Effector memory CD4-positive, alpha-beta T cell (primary cell): ENCODE measurements at regions not wholly inside any gene's neighbourhood (a gene's known extent, or its start where the extent isn't known, plus 50 kb on each side); places are given as distances from the start of the nearest gene placed in this dataset.

Experiments
- DNase-seq, 3 donors: peaks; one replicate each; pipeline ENCODE4 v3.0.0-alpha.2; 2020
- H3K27ac ChIP-seq: 2 replicates; pipeline ENCODE4 v1.7.0; 2013; ENCODE audit warnings: mild to moderate bottlenecking, low read length, moderate library complexity; ENCODE audit not compliant: insufficient read depth, poor library complexity, severe bottlenecking
- H3K27me3 ChIP-seq: replicated peaks from 2 replicates; pipeline ENCODE4 v1.7.0; 2013; ENCODE audit warnings: mild to moderate bottlenecking, low read length; ENCODE audit not compliant: insufficient read depth, control insufficient read depth, poor library complexity, severe bottlenecking
- H3K36me3 ChIP-seq: 2 replicates; pipeline ENCODE4 v1.7.0; 2013; ENCODE audit warnings: mild to moderate bottlenecking, low read length, moderate library complexity; ENCODE audit not compliant: control insufficient read depth, insufficient read depth
- H3K4me1 ChIP-seq: 2 replicates; pipeline ENCODE4 v1.7.0; 2013; ENCODE audit warnings: low read length, mild to moderate bottlenecking; ENCODE audit not compliant: control insufficient read depth, insufficient read depth, poor library complexity, severe bottlenecking
- H3K4me3 ChIP-seq: 2 replicates; pipeline ENCODE4 v1.7.0; 2013; ENCODE audit warnings: low read length, low read depth, mild to moderate bottlenecking; ENCODE audit not compliant: insufficient read depth, poor library complexity, severe bottlenecking
- H3K9me3 ChIP-seq: 2 replicates; pipeline ENCODE4 v1.7.0; 2013; ENCODE audit warnings: mild to moderate bottlenecking, low read length, moderate library complexity; ENCODE audit not compliant: control insufficient read depth

- H3K27ac ChIP-seq = no peak overlapping the region
- no peaks in the 10 kb centered on the region for H3K4me1 ChIP-seq
- H3K27me3 ChIP-seq = no peaks in the 10 kb centered on the region
- no peak overlapping the region for H3K4me3 ChIP-seq
- DNase-seq = no peak
- no peaks in the 10 kb centered on the region for H3K9me3 ChIP-seq
- H3K36me3 ChIP-seq = no peaks in the 10 kb centered on the region
These were observed 132.2 kb upstream of the B3GAT1 start for GRCh38 chr11:134544095-134544815.

- no peaks in the 10 kb centered on the region for H3K36me3 ChIP-seq
- H3K4me3 ChIP-seq = no peak overlapping the region
- H3K27ac ChIP-seq = no peak overlapping the region
- no peak for DNase-seq
- no peaks in the 10 kb centered on the region for H3K4me1 ChIP-seq
- H3K27me3 ChIP-seq = no peaks in the 10 kb centered on the region
- H3K9me3 ChIP-seq = no peaks in the 10 kb centered on the region
These were observed 131.6 kb upstream of the B3GAT1 start for GRCh38 chr11:134543645-134544044.

- no peaks in the 10 kb centered on the region for H3K27me3 ChIP-seq
- H3K9me3 ChIP-seq = no peaks in the 10 kb centered on the region
- no peak overlapping the region for H3K4me3 ChIP-seq
- DNase-seq = no peak
- H3K27ac ChIP-seq = no peak overlapping the region
- H3K4me1 ChIP-seq = no peaks in the 10 kb centered on the region
- no peaks in the 10 kb centered on the region for H3K36me3 ChIP-seq
These were observed 131.2 kb upstream of the B3GAT1 start for GRCh38 chr11:134543241-134543640.

GRCh38 chr11:134542401-134543165 lies 130.5 kb upstream of the B3GAT1 start:
- Histone ChIP-seq H3K9me3 (no peaks in the 10 kb centered on the region), H3K4me1 (no peaks in the 10 kb centered on the region), H3K27ac (no peak overlapping the region), H3K36me3 (no peaks in the 10 kb centered on the region), H3K27me3 (no peaks in the 10 kb centered on the region), H3K4me3 (no peak overlapping the region)
- no peak for DNase-seq

- Histone ChIP-seq H3K27ac (no peak overlapping the region), H3K36me3 (no peaks in the 10 kb centered on the region), H3K4me1 (no peaks in the 10 kb centered on the region), H3K9me3 (no peaks in the 10 kb centered on the region), H3K27me3 (no peaks in the 10 kb centered on the region), H3K4me3 (no peak overlapping the region)
- no peak for DNase-seq
These were observed 129.9 kb upstream of the B3GAT1 start for GRCh38 chr11:134541951-134542350.

GRCh38 chr11:134541355-134541754 lies 129.3 kb upstream of the B3GAT1 start:
- Histone ChIP-seq H3K36me3 (no peaks in the 10 kb centered on the region), H3K4me1 (no peaks in the 10 kb centered on the region), H3K27me3 (no peaks in the 10 kb centered on the region), H3K9me3 (no peaks in the 10 kb centered on the region), H3K4me3 (no peak overlapping the region), H3K27ac (no peak overlapping the region)
- DNase-seq = no peak

GRCh38 chr11:134539285-134539684 lies 127.2 kb upstream of the B3GAT1 start:
- DNase-seq = no peak
- H3K4me1 ChIP-seq = no peaks in the 10 kb centered on the region
- no peaks in the 10 kb centered on the region for H3K9me3 ChIP-seq
- no peaks in the 10 kb centered on the region for H3K27me3 ChIP-seq
- H3K36me3 ChIP-seq = no peaks in the 10 kb centered on the region
- H3K27ac ChIP-seq = no peak overlapping the region
- no peak overlapping the region for H3K4me3 ChIP-seq

- Histone ChIP-seq H3K4me1 (no peaks in the 10 kb centered on the region), H3K9me3 (no peaks in the 10 kb centered on the region), H3K36me3 (no peaks in the 10 kb centered on the region), H3K27ac (no peak overlapping the region), H3K27me3 (no peaks in the 10 kb centered on the region), H3K4me3 (no peak overlapping the region)
- no peak for DNase-seq
These were observed 126.7 kb upstream of the B3GAT1 start for GRCh38 chr11:134538742-134539141.

- Histone ChIP-seq H3K27me3 (no peaks in the 10 kb centered on the region), H3K27ac (no peak overlapping the region), H3K9me3 (no peaks in the 10 kb centered on the region), H3K4me3 (no peak overlapping the region), H3K36me3 (no peaks in the 10 kb centered on the region), H3K4me1 (no peaks in the 10 kb centered on the region)
- DNase-seq = no peak
These were observed 125.9 kb upstream of the B3GAT1 start for GRCh38 chr11:134537941-134538340.

GRCh38 chr11:134537296-134537695 lies 125.3 kb upstream of the B3GAT1 start:
- H3K27me3 ChIP-seq = no peaks in the 10 kb centered on the region
- H3K4me3 ChIP-seq = no peak overlapping the region
- no peak overlapping the region for H3K27ac ChIP-seq
- no peaks in the 10 kb centered on the region for H3K4me1 ChIP-seq
- DNase-seq = no peak
- no peaks in the 10 kb centered on the region for H3K36me3 ChIP-seq
- H3K9me3 ChIP-seq = no peaks in the 10 kb centered on the region
